Astrocyte of the cerebellum (primary cell): ENCODE measurements at regions not wholly inside any gene's neighbourhood (a gene's known extent, or its start where the extent isn't known, plus 50 kb on each side); places are given as distances from the start of the nearest gene placed in this dataset.

Experiments used
- DNase-seq: peaks from one replicate; pipeline ENCODE4 v3.0.0-alpha.2; 2011; ENCODE audit warnings: low read depth
- H3K4me3 ChIP-seq: 2 replicates; pipeline ENCODE4 v1.5.1; 2011; ENCODE audit warnings: mild to moderate bottlenecking, low read depth, low read length, moderate library complexity
- CTCF ChIP-seq: IDR thresholded peaks from 2 replicates; pipeline ENCODE4 v1.5.1; 2012; ENCODE audit warnings: low read length, low read depth, moderate library complexity, mild to moderate bottlenecking; ENCODE audit errors: missing control alignments
- in situ Hi-C: cut with HindIII; loops from 2 replicates; pipeline ENCODE4 v1.10.0; 2017; ENCODE audit warnings: low sequenced_read_pairs

GRCh38 chr7:54072710-54073109, 469.5 kb upstream of the VSTM2A start:
- no peak for DNase-seq
- no peak for TF ChIP-seq CTCF

DNA sequence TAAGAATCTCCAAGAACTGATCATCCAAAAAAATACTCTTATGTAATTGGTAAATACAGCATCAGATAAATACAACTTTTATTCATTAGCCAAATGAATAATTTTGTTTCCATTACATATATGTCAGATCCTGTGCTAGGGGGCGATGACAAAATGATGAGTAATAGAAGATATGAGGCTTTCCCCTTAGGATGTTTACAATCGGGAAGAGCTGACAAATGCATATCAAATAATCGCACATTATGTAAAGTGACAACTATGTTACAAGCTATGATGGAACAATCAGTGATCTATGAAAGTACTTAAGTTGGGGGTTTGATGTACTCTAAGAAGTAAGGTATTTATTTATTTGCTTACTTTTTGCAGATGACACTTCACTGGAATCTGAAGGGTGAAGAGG, 465.6 kb upstream of the VSTM2A start:
- no peak for TF ChIP-seq CTCF
- no peak overlapping the region for H3K4me3 ChIP-seq
- no peak for DNase-seq
- in situ Hi-C loops, result no loop called here

More at GRCh38 chr7:54072710-54073109, 469.5 kb upstream of the VSTM2A start:
- in situ Hi-C loops, result no loop called here
- no peak overlapping the region for H3K4me3 ChIP-seq

GRCh38 chr7:54080525-54080924, 461.6 kb upstream of the VSTM2A start:
- DNase-seq, result no peak
- no peak overlapping the region for H3K4me3 ChIP-seq
- no peak for TF ChIP-seq CTCF
- in situ Hi-C loops, result no loop called here

GRCh38 chr7:54080971-54081370, 461.2 kb upstream of the VSTM2A start:
- in situ Hi-C loops, result no loop called here
- no peak for TF ChIP-seq CTCF
- H3K4me3 ChIP-seq, result no peak overlapping the region
- DNase-seq, result no peak

DNA sequence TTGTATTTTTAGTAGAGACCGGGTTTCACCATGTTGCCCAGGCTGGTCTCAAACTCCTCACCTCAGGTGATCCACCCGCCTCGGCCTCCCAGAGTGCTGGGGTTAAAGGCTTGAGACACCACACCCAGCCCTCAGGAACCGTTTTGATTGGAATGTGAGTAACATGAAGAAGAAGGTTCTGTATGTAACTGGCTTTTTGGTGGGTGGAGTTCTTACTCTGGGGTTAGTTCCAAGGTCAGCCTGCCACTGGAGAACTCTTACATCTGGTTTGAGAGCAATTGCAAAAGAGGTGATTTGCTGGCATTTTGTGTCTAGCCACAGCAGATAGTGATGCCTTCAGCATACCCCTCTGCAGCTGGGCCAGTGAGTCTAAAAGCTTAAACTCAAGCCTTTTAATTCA, 457.8 kb upstream of the VSTM2A start:
- H3K4me3 ChIP-seq, result no peak overlapping the region
- no peak for TF ChIP-seq CTCF
- in situ Hi-C loops, result no loop called here
- DNase-seq, result no peak

GRCh38 chr7:54090652-54091213, 451.4 kb upstream of the VSTM2A start:
- TF ChIP-seq CTCF, result no peak
- in situ Hi-C loops, result no loop called here

DNA sequence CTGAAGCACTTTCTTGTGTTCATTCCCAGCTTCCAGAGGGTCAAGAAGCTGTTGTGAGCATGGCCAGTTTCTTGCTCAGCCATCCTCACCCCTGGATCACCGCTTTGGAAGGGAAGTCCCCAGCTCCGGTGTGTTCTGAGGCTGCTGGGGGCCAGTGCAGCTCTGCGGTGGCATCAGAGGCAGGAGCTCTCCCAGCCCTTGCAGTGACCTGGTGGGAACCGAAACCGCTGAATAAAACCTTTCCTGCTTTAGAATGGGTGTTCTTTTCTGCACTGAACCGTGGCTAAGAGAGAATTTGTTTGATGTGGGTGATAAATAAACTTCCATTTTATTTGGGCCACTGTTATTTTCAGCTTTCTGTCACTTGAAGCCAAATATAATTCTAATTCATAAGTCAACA, 450.9 kb upstream of the VSTM2A start:
- H3K4me3 ChIP-seq, result no peak overlapping the region
- in situ Hi-C loops, result no loop called here
- no peak for TF ChIP-seq CTCF
- DNase-seq, result no peak

More at GRCh38 chr7:54090652-54091213, 451.4 kb upstream of the VSTM2A start:
- no peak for DNase-seq
- H3K4me3 ChIP-seq, result no peak overlapping the region
